Head of caudate nucleus (tissue), 42 donors: ENCODE measurements at regions not wholly inside any gene's neighbourhood (a gene's known extent, or its start where the extent isn't known, plus 50 kb on each side); places are given as distances from the start of the nearest gene placed in this dataset.

Source experiments
- DNase-seq, 42 donors: peaks; one replicate each; pipeline versions ENCODE4 v3.0.0 to v3.0.0-alpha.2; 2020 to 2021; ENCODE audit warnings: mixed read lengths in 7 of 42
- intact Hi-C: fragments of 100-400 bp; cut with DNase I; formaldehyde crosslinking; loops from one replicate; pipeline ENCODE4 v1.15.0; 2022

DNA sequence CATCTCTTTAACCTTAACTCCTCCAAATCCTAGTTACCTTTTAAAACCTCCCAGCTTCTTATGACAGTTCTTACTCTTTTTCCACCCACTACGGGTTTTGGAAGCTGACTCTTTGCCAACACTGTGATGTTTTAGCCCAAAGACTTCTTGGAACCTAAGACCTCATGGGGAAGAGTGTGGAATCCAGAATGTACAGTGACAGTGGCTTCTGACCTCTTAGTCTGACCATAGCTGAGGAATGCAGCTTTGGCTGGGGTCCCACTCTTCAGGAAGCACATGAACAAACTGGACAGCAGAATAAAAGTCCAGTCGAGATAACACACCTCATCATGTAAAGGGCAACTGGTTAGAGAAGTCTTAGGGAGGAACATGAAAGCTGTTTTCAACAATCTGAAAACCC lies 161.1 kb upstream of the PKDCC start:
- DNase-seq: no peak
- intact Hi-C loops: no loop called here

GRCh38 chr2:41890341-41890740 lies 157.5 kb upstream of the PKDCC start:
- no peak for DNase-seq
- intact Hi-C loops: no loop called here

DNA sequence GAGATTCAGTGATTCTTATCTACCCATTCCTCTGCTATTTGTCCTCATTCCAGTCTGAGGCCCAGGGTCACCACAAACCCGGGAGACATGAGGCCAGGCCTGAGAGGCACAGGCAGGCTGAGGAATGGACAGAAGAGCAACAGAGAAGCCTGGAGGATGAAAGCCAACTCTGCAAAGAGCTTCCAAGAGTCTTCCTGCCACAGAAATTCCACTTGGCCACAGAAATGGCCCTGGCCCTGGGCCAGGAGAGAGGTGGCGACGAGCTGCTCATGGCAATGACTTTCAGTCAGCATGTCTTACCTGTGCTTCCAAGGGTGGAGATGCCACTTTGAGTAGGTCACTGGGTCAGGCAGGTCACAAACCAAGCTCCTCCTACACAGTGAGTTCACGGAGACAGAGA lies 155.3 kb upstream of the PKDCC start:
- DNase-seq: no peak
- intact Hi-C loops: no loop called here

GRCh38 chr2:41894563-41895333 lies 153.1 kb upstream of the PKDCC start:
- intact Hi-C loops: no loop called here
- no peak for DNase-seq

DNA sequence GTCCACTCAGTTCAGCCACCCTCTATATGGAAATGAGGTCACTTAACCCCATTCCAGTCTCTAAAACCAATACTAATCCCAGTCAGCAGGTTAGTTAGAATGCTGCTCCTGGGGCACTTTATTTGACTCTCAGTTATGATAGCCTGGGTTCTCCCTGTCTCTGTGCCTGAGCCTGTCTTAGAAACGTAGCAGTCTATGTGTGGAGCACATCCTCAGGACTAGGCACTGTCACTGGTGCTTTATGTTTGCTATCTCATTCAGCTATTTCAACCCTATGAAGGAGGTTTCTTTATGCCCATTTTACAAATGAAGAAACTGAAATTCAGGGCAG lies 152.5 kb upstream of the PKDCC start:
- intact Hi-C loops: no loop called here

GRCh38 chr2:41896186-41896846 lies 151.5 kb upstream of the PKDCC start:
- no peak for DNase-seq
- intact Hi-C loops: no loop called here

More for the DNA sequence above, 152.5 kb upstream of the PKDCC start:
- no peak for DNase-seq

DNA sequence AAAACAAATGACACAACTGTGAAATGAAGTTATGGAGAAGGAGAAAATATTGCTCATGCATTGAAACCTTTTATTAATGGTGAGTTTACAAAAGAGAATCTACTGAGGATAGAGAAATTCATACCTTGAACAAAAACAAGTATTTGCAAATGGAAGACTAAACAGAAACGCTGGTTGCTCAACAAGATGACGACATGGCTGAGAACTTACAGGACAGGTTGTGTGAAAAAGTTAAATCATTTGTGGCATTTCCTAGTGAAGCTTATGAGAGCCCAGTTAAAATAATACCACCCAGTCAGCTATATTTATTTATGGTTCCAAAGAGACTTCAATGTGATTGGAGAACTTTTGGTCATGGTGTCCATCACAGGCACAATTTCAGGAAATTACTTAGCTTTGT lies 148.6 kb upstream of the PKDCC start:
- intact Hi-C loops: no loop called here

GRCh38 chr2:41900101-41900577 lies 147.7 kb upstream of the PKDCC start:
- DNase-seq: no peak
- intact Hi-C loops: no loop called here

More for the DNA sequence above, 148.6 kb upstream of the PKDCC start:
- no peak for DNase-seq

DNA sequence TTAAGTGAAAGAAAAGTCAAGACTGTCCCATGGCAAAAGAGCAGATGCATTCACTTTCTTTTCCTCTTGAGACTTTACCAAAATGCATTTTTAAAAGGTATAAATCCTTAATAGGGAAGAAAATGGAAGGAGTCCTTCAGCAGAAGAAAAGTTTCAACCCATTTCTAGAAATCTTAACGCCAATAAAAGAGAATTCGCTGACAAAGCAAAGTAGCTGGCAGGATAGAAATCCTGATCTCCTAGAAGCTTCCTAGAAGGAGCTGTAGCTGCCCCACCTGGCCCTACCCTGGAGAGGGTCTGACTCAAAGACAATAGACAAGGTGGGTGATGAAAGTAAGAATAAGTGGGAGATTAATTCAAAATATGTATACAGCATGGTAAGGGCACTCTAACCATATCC lies 144.9 kb upstream of the PKDCC start:
- DNase-seq: no peak
- intact Hi-C loops: no loop called here

- intact Hi-C loops: no loop called here
- DNase-seq: no peak
Observed at GRCh38 chr2:41903474-41904135, 144.2 kb upstream of the PKDCC start.

GRCh38 chr2:41904459-41904858 lies 143.4 kb upstream of the PKDCC start:
- DNase-seq: no peak
- intact Hi-C loops: no loop called here

GRCh38 chr2:41905597-41906337 lies 142.1 kb upstream of the PKDCC start:
- no peak for DNase-seq
- intact Hi-C loops: no loop called here

- no peak for DNase-seq
- intact Hi-C loops: no loop called here
Observed at GRCh38 chr2:41906338-41906725, 141.5 kb upstream of the PKDCC start.

DNA sequence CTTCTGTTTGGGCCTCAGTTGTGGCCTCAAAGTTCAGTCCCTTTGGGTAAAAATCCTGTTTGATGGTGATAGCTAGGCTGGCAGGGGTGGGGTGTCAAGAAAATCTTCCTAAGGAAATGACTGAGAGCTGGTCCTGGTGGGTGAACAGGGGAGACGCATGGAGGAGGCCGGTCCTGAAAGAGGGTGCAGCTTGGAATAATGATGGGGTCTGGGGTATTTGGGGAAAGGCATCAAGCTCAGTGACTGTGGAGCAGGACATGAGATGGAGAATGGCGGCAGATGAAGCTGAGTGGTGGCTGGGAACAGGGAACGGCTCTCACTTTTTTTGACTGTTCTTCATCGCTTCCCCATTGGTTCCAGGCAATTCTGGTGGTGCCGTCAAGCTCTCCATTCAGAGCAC lies 140.7 kb upstream of the PKDCC start:
- intact Hi-C loops: no loop called here
- DNase-seq: no peak

DNA sequence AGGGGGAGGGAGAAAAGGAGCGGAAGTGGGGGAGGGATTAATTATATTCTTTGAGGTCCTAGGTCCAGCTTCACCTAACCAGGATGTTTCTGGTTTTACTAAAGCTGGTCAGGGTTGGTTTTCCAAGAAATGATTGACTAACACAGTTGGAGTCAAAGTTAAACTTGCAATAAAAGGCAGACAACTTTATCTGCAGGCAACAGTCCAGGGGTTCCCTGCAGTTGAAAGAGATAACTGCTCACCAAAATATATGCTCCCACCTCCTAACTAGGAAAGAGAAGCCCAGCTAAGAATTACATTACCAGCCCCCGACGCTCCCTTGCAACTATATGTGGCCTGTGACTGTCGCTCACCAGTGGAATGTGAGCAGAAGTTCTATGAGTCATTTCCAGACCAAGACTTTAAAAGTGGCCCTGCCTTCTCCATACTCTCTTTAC lies 140.0 kb upstream of the PKDCC start:
- intact Hi-C loops: no loop called here
- DNase-seq: peak in 1 of 42 donors; percentile 3

DNA sequence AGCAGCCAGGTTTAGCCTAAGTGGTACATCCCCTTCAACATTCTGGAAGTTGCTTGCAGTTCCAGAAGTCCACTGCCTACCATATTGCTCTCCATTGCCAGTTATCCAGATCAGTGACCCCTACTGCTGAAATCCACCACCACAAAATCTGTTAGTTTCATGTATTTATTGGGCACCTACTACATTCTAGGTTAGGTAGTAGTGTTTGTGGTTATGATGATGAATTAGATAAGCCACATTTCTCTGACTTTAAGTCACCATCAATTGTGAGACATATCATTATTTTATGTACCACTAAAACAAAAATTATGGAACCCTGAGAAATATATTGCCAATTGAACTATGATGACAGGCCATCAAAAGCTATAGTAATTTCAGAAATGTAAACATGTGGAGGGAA lies 139.5 kb upstream of the PKDCC start:
- DNase-seq: peak in 1 of 42 donors; percentile 0
- intact Hi-C loops: no loop called here

GRCh38 chr2:41909584-41909983 lies 138.2 kb upstream of the PKDCC start:
- DNase-seq: peak in 1 of 42 donors; percentile 21
- intact Hi-C loops: no loop called here

DNA sequence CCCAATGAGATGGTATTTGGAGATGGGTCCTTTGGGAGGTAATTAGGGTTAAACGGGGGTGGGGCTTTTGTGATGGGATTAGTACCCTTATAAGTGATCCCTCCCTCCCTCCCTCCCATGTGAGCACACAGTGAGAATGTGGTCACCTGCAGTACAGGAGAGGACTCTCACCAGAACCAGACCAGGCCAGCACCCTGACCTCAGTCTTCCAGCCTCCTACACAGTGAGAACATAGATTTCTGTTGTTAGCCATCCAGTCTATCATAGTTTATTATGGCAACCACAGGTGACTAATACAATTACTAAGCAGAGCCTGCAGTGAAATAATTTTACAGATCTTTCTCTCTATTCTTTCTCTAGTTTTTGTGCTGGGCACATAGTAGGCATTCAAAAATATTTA lies 137.7 kb upstream of the PKDCC start:
- intact Hi-C loops: no loop called here
- DNase-seq: no peak

DNA sequence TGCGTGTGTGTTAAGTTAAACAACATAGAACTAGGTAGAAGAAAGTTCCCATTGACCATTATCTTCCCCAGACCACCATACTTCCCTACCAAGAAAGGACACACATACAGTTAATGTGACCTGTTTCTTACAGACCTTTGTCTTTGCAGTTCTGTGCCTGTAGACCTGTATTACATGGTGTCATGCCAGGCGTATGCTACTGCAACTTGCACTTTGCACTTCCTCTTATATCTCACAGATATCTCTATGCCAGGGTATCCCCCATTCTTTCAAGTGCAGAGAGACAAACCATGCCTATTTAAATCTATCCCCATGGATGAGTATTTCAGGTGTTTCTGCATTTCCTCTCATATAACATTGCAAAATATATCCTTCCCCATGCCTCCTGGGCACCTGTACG lies 136.8 kb upstream of the PKDCC start:
- no peak for DNase-seq
- intact Hi-C loops: no loop called here

- intact Hi-C loops: no loop called here
- no peak for DNase-seq
Observed at GRCh38 chr2:41912337-41912736, 135.5 kb upstream of the PKDCC start.
